Gastrocnemius medialis (tissue), 4 donors: ENCODE measurements at regions not wholly inside any gene's neighbourhood (a gene's known extent, or its start where the extent isn't known, plus 50 kb on each side); places are given as distances from the start of the nearest gene placed in this dataset.

ENCODE experiments used
- ATAC-seq, 2 donors: fragments of 150-250 bp; one replicate each; pipeline ENCODE4 v1.9.1; 2016
- DNase-seq, 2 donors: peaks; one replicate each; pipeline ENCODE4 v3.0.0-alpha.2; 2019
- H3K27ac ChIP-seq, 4 donors: fragments of 200-600 bp; sonication (generic); 1 replicate in 1 of 4; 2 replicates in 3 of 4; pipeline ENCODE4 v1.5.1; 2016 to 2018; ENCODE audit warnings: mild to moderate bottlenecking in 2 of 4, moderate library complexity in 1 of 4
- H3K27me3 ChIP-seq, 3 donors: fragments of 200-600 bp; sonication (generic) in 2 of 3; 1 replicate in 1 of 3; 2 replicates in 2 of 3; pipeline versions ENCODE4 v1.5.1 to v1.6.0; 2016 to 2019; ENCODE audit warnings: mild to moderate bottlenecking in 1 of 3, moderate library complexity in 1 of 3
- H3K36me3 ChIP-seq, 2 donors: fragments of 200-600 bp; sonication (generic) in 1 of 2; one replicate each; pipeline ENCODE4 v1.5.1; 2017 to 2018
- H3K4me1 ChIP-seq, 2 donors: fragments of 200-600 bp; sonication (generic) in 1 of 2; one replicate each; pipeline ENCODE4 v1.5.1; 2016 to 2017; ENCODE audit warnings: mild to moderate bottlenecking in 2 of 2
- H3K4me3 ChIP-seq, 4 donors: fragments of 200-600 bp; sonication (generic) in 3 of 4; 1 replicate in 1 of 4; 2 replicates in 3 of 4; pipeline ENCODE4 v1.5.1; 2016 to 2019; ENCODE audit warnings: mild to moderate bottlenecking in 2 of 4
- H3K9me3 ChIP-seq, 3 donors: fragments of 200-600 bp; sonication (generic) in 2 of 3; 1 replicate in 1 of 3; 2 replicates in 2 of 3; pipeline ENCODE4 v1.5.1; 2016 to 2019
- POLR2A ChIP-seq, 2 donors: fragments of 450-650 bp; IDR thresholded peaks; one replicate each; pipeline ENCODE4 v1.6.1; 2017; ENCODE audit warnings: antibody characterized with exemption in 2 of 2, mild to moderate bottlenecking in 2 of 2, moderate library complexity in 2 of 2
- in situ Hi-C, 4 donors: fragments of 200-750 bp; cut with MboI; loops; one replicate each; pipeline versions ENCODE4 v1.15.0 to v1.8.0; 2017; ENCODE audit warnings: low sequenced_read_pairs in 4 of 4
- intact Hi-C: fragments of 100-400 bp; cut with DNase I; formaldehyde crosslinking; loops from one replicate; pipeline ENCODE4 v1.15.1; 2023; ENCODE audit warnings: low total_unique reads
- TF ChIP-seq, protein P1 (sequence below), 5 experiments: fragments of 450-650 bp in 3 of 5; fragments of 200-600 bp in 2 of 5; sonication (generic) in 2 of 5; IDR thresholded peaks in 4 of 5; conservative IDR thresholded peaks in 1 of 5; 1 replicate in 4 of 5; 2 replicates in 1 of 5; pipeline ENCODE4 v1.5.1; 2016 to 2019; ENCODE audit warnings: antibody characterized with exemption in 5 of 5, mild to moderate bottlenecking in 3 of 5, moderate library complexity in 3 of 5

DNA sequence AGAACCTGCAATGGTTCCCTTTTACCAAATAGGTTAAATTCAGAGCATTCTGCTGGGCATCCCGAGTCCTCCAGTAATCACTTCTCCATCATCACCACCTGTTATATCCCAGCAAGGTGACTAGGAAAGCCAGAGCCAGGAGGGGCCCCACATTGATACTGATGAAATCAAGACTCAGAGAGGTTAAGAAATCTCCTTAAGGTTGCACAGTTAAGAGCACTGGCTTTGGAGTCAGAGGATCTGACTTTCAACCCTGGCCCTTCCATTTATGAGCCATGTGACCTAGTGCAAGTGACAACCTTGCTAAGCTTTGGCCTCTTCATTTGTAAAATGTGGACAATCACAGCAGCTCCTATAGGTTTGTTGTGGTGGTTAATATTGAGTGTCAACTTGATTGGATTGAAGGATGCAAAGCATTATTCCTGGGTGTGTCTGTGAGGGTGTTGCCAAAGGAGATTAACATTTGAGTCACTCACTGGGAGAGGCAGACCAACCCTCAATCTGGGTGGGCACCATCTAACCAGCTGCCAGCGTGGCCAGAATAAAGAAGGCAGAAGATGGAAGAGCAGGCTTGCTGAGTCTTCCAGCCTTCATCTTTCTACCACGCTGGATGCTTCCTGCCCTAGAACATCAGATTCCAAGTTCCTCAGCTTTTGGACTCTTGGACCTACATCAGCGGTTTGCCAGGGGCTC, 194.2 kb upstream of the ASIC2 start:
- Histone ChIP-seq H3K4me3 (no peak overlapping the region), H3K9me3 (no peaks in the 10 kb centered on the region), H3K36me3 (no peaks in the 10 kb centered on the region), H3K27me3 (no peaks in the 10 kb centered on the region), H3K27ac (no peak overlapping the region), H3K4me1 (no peaks in the 10 kb centered on the region)
- in situ Hi-C loops (no loop called here), intact Hi-C loops (no loop called here)
- DNase-seq = no peak
- no peak for ATAC-seq
- TF ChIP-seq, protein P1, sequence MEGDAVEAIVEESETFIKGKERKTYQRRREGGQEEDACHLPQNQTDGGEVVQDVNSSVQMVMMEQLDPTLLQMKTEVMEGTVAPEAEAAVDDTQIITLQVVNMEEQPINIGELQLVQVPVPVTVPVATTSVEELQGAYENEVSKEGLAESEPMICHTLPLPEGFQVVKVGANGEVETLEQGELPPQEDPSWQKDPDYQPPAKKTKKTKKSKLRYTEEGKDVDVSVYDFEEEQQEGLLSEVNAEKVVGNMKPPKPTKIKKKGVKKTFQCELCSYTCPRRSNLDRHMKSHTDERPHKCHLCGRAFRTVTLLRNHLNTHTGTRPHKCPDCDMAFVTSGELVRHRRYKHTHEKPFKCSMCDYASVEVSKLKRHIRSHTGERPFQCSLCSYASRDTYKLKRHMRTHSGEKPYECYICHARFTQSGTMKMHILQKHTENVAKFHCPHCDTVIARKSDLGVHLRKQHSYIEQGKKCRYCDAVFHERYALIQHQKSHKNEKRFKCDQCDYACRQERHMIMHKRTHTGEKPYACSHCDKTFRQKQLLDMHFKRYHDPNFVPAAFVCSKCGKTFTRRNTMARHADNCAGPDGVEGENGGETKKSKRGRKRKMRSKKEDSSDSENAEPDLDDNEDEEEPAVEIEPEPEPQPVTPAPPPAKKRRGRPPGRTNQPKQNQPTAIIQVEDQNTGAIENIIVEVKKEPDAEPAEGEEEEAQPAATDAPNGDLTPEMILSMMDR (IDR thresholded peaks at IDR 0.05 in 4 of 5, conservative IDR thresholded peaks at IDR 0.05 in 1 of 5) = no peak
- no peak for TF ChIP-seq POLR2A (IDR thresholded peaks at IDR 0.05)

GRCh38 chr17:33491871-33492481, 198.9 kb upstream of the ASIC2 start:
- H3K9me3 ChIP-seq = no peaks in the 10 kb centered on the region
- TF ChIP-seq, protein P1 (IDR thresholded peaks at IDR 0.05 in 4 of 5, conservative IDR thresholded peaks at IDR 0.05 in 1 of 5) = no peak
- no peak for TF ChIP-seq POLR2A (IDR thresholded peaks at IDR 0.05)
- no peak overlapping the region for H3K4me3 ChIP-seq
- no peak for DNase-seq
- H3K27ac ChIP-seq = no peak overlapping the region
- H3K4me1 ChIP-seq = no peaks in the 10 kb centered on the region
- in situ Hi-C loops (no loop called here), intact Hi-C loops (no loop called here)
- H3K36me3 ChIP-seq = no peaks in the 10 kb centered on the region
- H3K27me3 ChIP-seq = no peaks in the 10 kb centered on the region
- ATAC-seq = no peak

DNA sequence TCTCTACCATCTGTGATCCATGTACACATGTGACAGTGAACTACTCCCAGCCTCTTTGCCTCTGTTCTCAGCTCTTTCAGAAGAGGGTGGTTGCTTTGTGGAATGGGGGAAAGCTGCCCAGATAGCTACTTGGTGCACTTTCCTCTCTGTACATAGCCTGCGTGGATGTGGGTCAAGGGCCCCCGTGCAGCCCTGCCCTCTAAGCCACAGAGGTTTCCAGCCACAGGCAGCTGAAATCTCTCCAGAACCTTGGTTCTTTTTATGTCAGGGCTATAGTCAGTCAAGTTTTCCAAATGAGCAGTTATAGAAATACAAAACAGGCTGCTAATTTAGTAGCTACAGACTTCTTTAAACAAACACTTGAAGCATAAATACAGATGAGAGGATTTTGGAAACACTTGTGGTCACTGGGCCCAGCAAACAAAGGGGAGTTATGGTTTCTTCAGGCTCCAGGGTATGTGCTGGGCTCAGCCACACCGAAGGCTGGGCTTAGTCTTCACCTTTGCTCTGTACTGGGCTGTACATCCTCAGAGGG, 199.7 kb upstream of the ASIC2 start:
- no peak overlapping the region for H3K4me3 ChIP-seq
- ATAC-seq = no peak
- no peaks in the 10 kb centered on the region for H3K36me3 ChIP-seq
- no peak overlapping the region for H3K27ac ChIP-seq
- H3K9me3 ChIP-seq = no peaks in the 10 kb centered on the region
- no peaks in the 10 kb centered on the region for H3K27me3 ChIP-seq
- in situ Hi-C loops (no loop called here), intact Hi-C loops (no loop called here)
- no peak for DNase-seq
- no peaks in the 10 kb centered on the region for H3K4me1 ChIP-seq
- TF ChIP-seq, protein P1 (IDR thresholded peaks at IDR 0.05 in 4 of 5, conservative IDR thresholded peaks at IDR 0.05 in 1 of 5) = no peak
- TF ChIP-seq POLR2A (IDR thresholded peaks at IDR 0.05) = no peak

GRCh38 chr17:33493566-33493965, 200.5 kb upstream of the ASIC2 start:
- Histone ChIP-seq H3K27ac (no peak overlapping the region), H3K9me3 (no peaks in the 10 kb centered on the region), H3K27me3 (no peaks in the 10 kb centered on the region), H3K36me3 (no peaks in the 10 kb centered on the region), H3K4me1 (no peaks in the 10 kb centered on the region), H3K4me3 (no peak overlapping the region)
- intact Hi-C loops = no loop called here
- DNase-seq (no peak), ATAC-seq (no peak)
- in situ Hi-C loops = no loop called here
- TF ChIP-seq POLR2A (IDR thresholded peaks at IDR 0.05) = no peak
- TF ChIP-seq, protein P1 (IDR thresholded peaks at IDR 0.05 in 4 of 5, conservative IDR thresholded peaks at IDR 0.05 in 1 of 5) = no peak
